Esophagus muscularis mucosa (tissue), 4 donors: ENCODE measurements at regions not wholly inside any gene's neighbourhood (a gene's known extent, or its start where the extent isn't known, plus 50 kb on each side); places are given as distances from the start of the nearest gene placed in this dataset.

Experiments used
- DNase-seq: peaks from one replicate; pipeline ENCODE4 v3.0.0-alpha.2; 2017; ENCODE audit errors: extremely low spot score
- H3K27ac ChIP-seq, 4 donors: fragments of 200-600 bp; sonication (generic); replicated peaks in 1 of 4; 1 replicate in 3 of 4; 2 replicates in 1 of 4; pipeline ENCODE4 v1.5.1; 2016 to 2019; ENCODE audit warnings: mild to moderate bottlenecking in 1 of 4
- H3K27me3 ChIP-seq, 4 donors: fragments of 200-600 bp; sonication (generic); one replicate each; pipeline versions ENCODE4 v1.5.1 to v1.6.0; 2016 to 2019
- H3K36me3 ChIP-seq, 4 donors: fragments of 200-600 bp; sonication (generic); one replicate each; pipeline ENCODE4 v1.5.1; 2016 to 2019
- H3K4me1 ChIP-seq, 4 donors: fragments of 200-600 bp; sonication (generic); one replicate each; pipeline ENCODE4 v1.5.1; 2016 to 2019
- H3K4me3 ChIP-seq, 4 donors: fragments of 200-600 bp; sonication (generic); 1 replicate in 2 of 4; 2 replicates in 2 of 4; pipeline ENCODE4 v1.5.1; 2016 to 2019; ENCODE audit warnings: mild to moderate bottlenecking in 4 of 4, moderate library complexity in 1 of 4
- H3K9me3 ChIP-seq, 4 donors: fragments of 200-600 bp; sonication (generic); 1 replicate in 3 of 4; 2 replicates in 1 of 4; pipeline ENCODE4 v1.5.1; 2016 to 2019
- EP300 ChIP-seq: sonication (generic); formaldehyde crosslinking; IDR thresholded peaks from one replicate; pipeline ENCODE4 v1.6.1; 2017; ENCODE audit warnings: antibody characterized with exemption
- POLR2A ChIP-seq: fragments of 450-650 bp; IDR thresholded peaks from one replicate; pipeline ENCODE4 v1.6.1; 2017; ENCODE audit warnings: antibody characterized with exemption, moderate library complexity, mild to moderate bottlenecking, low read depth
- POLR2AphosphoS5 ChIP-seq, 2 donors: sonication (generic); formaldehyde crosslinking; IDR thresholded peaks; one replicate each; pipeline ENCODE4 v1.6.1; 2017; ENCODE audit warnings: antibody characterized with exemption in 2 of 2
- WGBS: methylation state at CpG from one replicate; pipeline ENCODE4 v1.1.5; 2018; 5-methylcytosine and 5-hydroxymethylcytosine counted together
- intact Hi-C: fragments of 100-400 bp; cut with DNase I; formaldehyde crosslinking; loops from one replicate; pipeline ENCODE4 v1.15.1; 2023
- TF ChIP-seq, protein P1 (sequence below), 3 experiments: fragments of 200-600 bp in 2 of 3; fragments of 450-650 bp in 1 of 3; sonication (generic) in 2 of 3; IDR thresholded peaks; one replicate each; pipeline ENCODE4 v1.5.1; 2017 to 2019; ENCODE audit warnings: antibody characterized with exemption in 3 of 3, mild to moderate bottlenecking in 2 of 3, moderate library complexity in 1 of 3

DNA sequence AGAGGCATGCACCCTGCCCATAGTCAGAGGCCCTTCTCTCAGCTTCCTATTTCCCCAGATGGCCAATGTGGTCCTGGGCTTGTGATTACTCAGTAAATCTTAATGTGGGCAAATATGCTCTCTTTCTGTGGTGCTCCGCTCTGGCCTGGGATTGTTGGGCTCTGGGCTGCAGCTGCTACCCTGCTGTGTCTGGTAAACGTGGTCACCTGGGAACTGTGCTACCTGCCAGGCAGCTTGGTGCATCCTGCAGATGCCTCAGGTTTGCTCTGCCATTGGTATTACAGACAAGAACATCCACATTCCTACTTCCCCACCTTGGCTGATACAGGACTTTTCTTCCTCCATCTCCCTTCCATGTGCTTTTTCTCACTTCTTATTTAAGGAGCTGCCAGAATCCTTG, 611.5 kb upstream of the IMPG1 start:
- intact Hi-C loops, result no loop called here
- no peak for DNase-seq
- WGBS, result 67% methylated on average over 2 of the region's 2 CpGs
- Histone ChIP-seq H3K9me3 (no peaks in the 10 kb centered on the region), H3K27me3 (no peaks in the 10 kb centered on the region), H3K36me3 (no peaks in the 10 kb centered on the region), H3K4me3 (no peak overlapping the region), H3K4me1 (no peaks in the 10 kb centered on the region), H3K27ac (no peak overlapping the region)
- TF ChIP-seq POLR2A, result no peak
- no peak for TF ChIP-seq POLR2AphosphoS5 (IDR thresholded peaks at IDR 0.05)
- TF ChIP-seq, protein P1, sequence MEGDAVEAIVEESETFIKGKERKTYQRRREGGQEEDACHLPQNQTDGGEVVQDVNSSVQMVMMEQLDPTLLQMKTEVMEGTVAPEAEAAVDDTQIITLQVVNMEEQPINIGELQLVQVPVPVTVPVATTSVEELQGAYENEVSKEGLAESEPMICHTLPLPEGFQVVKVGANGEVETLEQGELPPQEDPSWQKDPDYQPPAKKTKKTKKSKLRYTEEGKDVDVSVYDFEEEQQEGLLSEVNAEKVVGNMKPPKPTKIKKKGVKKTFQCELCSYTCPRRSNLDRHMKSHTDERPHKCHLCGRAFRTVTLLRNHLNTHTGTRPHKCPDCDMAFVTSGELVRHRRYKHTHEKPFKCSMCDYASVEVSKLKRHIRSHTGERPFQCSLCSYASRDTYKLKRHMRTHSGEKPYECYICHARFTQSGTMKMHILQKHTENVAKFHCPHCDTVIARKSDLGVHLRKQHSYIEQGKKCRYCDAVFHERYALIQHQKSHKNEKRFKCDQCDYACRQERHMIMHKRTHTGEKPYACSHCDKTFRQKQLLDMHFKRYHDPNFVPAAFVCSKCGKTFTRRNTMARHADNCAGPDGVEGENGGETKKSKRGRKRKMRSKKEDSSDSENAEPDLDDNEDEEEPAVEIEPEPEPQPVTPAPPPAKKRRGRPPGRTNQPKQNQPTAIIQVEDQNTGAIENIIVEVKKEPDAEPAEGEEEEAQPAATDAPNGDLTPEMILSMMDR (IDR thresholded peaks at IDR 0.05), result no peak
- TF ChIP-seq EP300, result no peak

DNA sequence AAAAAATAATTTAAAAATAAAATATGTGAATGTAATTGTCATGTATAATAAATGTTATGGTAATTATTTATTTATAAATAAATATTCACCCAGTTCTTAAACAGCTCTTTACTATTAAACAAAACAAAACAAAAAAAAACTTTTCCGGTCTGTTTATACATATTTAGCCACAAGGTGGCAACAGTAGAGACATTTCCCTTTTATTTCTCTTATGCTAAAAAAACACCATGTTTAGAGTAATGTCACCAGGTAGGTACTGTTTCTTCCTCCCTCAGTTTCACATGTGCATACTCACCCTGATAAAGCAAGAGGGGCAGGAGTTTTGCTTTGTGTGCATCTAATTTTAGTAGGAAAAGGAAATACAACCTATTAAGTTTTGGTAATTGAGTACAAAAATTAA, 610.4 kb upstream of the IMPG1 start:
- no peaks in the 10 kb centered on the region for H3K27me3 ChIP-seq
- H3K9me3 ChIP-seq, result no peaks in the 10 kb centered on the region
- no peaks in the 10 kb centered on the region for H3K36me3 ChIP-seq
- H3K27ac ChIP-seq, result no peak overlapping the region
- no peak for DNase-seq
- TF ChIP-seq, protein P1 (IDR thresholded peaks at IDR 0.05), result peak in 1 of 3 experiments; percentile 28
- no peak for TF ChIP-seq POLR2A
- TF ChIP-seq EP300, result no peak
- no peak for TF ChIP-seq POLR2AphosphoS5 (IDR thresholded peaks at IDR 0.05)
- no peak overlapping the region for H3K4me3 ChIP-seq
- intact Hi-C loops, result no loop called here
- H3K4me1 ChIP-seq, result no peaks in the 10 kb centered on the region
- WGBS, result 32% methylated on average over 1 of the region's 1 CpG

DNA sequence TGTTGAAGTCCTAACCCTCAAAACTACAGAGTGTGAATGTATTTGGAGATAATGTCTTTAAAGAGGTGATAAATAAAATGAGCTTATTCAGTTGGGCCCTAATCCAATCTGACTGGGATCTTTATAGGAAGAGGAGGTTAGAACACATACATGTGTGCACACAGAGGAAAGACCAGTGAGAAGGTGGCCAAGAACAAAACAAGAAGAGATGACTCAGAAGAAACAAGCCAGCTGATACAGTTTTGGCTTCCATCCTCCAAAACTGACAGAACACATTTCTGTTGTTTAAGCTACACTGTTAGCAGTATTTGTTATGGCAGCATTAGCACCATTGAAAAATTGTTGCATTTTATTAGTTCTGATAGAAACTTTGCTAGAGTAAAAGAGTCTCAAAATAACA, 609.3 kb upstream of the IMPG1 start:
- Histone ChIP-seq H3K27ac (no peak overlapping the region), H3K9me3 (no peaks in the 10 kb centered on the region), H3K27me3 (no peaks in the 10 kb centered on the region), H3K36me3 (no peaks in the 10 kb centered on the region), H3K4me1 (no peaks in the 10 kb centered on the region), H3K4me3 (no peak overlapping the region)
- TF ChIP-seq POLR2AphosphoS5 (IDR thresholded peaks at IDR 0.05), result no peak
- no peak for TF ChIP-seq POLR2A
- TF ChIP-seq EP300, result no peak
- TF ChIP-seq, protein P1 (IDR thresholded peaks at IDR 0.05), result no peak
- intact Hi-C loops, result no loop called here
- no peak for DNase-seq

DNA sequence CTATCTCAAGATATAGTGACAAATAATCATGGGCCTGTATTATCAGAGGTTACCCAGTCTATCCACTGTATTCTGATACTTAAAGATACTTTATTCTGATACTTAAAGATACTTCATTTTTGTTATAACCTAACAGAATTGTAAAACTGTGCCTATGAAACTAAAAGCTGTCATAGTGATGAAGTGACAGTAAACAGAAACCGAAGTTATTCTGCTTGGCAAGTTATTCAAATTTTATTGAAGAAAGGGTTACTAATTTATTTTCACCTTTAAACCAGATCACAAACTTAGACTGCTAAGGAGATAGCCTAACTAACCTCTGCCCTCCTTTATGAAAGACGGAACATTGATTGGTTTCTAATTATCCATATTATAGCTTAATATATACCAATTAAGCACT, 604.6 kb upstream of the IMPG1 start:
- 63% methylated on average over 2 of the region's 2 CpGs for WGBS
- no peak overlapping the region for H3K4me3 ChIP-seq
- no peaks in the 10 kb centered on the region for H3K9me3 ChIP-seq
- TF ChIP-seq EP300 (no peak), POLR2A (no peak)
- TF ChIP-seq, protein P1 (IDR thresholded peaks at IDR 0.05), result no peak
- intact Hi-C loops, result no loop called here
- no peak for DNase-seq
- no peak overlapping the region for H3K27ac ChIP-seq
- H3K27me3 ChIP-seq, result no peaks in the 10 kb centered on the region
- H3K4me1 ChIP-seq, result no peaks in the 10 kb centered on the region
- H3K36me3 ChIP-seq, result no peaks in the 10 kb centered on the region

DNA sequence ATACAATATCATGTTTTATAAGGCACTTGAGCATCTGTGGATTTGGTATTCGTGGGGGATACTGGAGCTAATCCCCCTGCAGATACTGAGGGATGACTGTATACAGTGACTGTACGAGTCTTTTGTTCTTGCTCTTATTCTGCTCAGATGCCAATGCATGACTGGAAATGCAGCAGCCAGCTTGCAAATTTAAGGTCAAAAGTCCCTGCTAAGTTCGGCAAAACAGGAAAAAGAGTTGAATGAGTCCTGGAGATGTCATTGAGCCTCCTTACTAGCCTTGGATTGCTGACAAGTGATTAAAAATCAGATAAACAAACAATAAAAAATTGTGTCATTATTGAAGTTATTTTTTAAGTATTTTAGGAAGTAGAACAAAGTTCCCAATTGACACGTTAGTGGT, 599.3 kb upstream of the IMPG1 start:
- WGBS, result 63% methylated on average over 4 of the region's 4 CpGs
- no peak overlapping the region for H3K4me3 ChIP-seq
- no peaks in the 10 kb centered on the region for H3K4me1 ChIP-seq
- no peak overlapping the region for H3K27ac ChIP-seq
- no peak for DNase-seq
- intact Hi-C loops, result no loop called here
- TF ChIP-seq POLR2A, result no peak
- TF ChIP-seq EP300, result no peak
- TF ChIP-seq, protein P1 (IDR thresholded peaks at IDR 0.05), result no peak
- TF ChIP-seq POLR2AphosphoS5 (IDR thresholded peaks at IDR 0.05), result no peak
- no peaks in the 10 kb centered on the region for H3K36me3 ChIP-seq
- H3K9me3 ChIP-seq, result no peaks in the 10 kb centered on the region
- no peaks in the 10 kb centered on the region for H3K27me3 ChIP-seq
